GM12865 (cell line): ENCODE measurements at regions not wholly inside any gene's neighbourhood (a gene's known extent, or its start where the extent isn't known, plus 50 kb on each side); places are given as distances from the start of the nearest gene placed in this dataset.
"Not testable (repeated sequence)": the region's sequence is repeated elsewhere in the genome, so short reads cannot be mapped to it uniquely, and the experiment has no call there.

Source experiments
- DNase-seq: peaks from one replicate; pipeline ENCODE4 v3.0.0; 2010; ENCODE audit warnings: low read depth
- H3K4me3 ChIP-seq: 2 replicates; pipeline ENCODE4 v1.5.1; 2011; ENCODE audit warnings: mild to moderate bottlenecking, low read depth, low read length, control low read depth
- CTCF ChIP-seq: IDR thresholded peaks from 2 replicates; pipeline ENCODE4 v1.5.1; 2011; ENCODE audit warnings: low read length, control low read depth, low read depth, inconsistent platforms; ENCODE audit not compliant: insufficient read depth; ENCODE audit errors: missing control alignments

DNA sequence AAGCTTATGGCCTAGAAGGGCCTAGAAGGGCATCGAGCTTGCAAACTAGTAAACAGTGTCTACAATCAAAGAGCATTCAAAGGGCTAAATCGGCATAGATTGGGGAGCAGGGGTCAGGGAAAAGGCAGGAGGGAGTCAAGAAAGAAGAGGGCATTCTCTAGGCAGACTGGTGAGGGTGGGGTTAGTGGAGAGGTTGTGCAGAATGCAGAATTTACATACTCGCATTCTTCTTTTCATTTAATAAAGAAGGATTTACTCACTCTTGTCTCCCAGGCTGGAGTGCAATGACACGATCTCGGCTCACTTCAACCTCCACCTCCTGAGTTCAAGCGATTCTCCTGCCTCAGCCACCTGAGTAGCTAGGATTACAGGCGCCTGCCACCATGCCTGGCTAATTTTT is 110.7 kb downstream of the TRIM43 start:
- no peak overlapping the region for H3K4me3 ChIP-seq
- DNase-seq, result no peak

GRCh38 chr2:95707161-95707560 is 115.4 kb downstream of the TRIM43 start:
- H3K4me3 ChIP-seq, DNase-seq: not testable (repeated sequence)

More for the DNA sequence above, 110.7 kb downstream of the TRIM43 start:
- TF ChIP-seq CTCF, result no peak

GRCh38 chr2:95707837-95708236 is 116.0 kb downstream of the TRIM43 start:
- no peak overlapping the region for H3K4me3 ChIP-seq
- TF ChIP-seq CTCF, result no peak
- DNase-seq, result no peak

GRCh38 chr2:95709831-95710230 is 118.0 kb downstream of the TRIM43 start:
- no peak for DNase-seq
- H3K4me3 ChIP-seq, result no peak overlapping the region
- TF ChIP-seq CTCF, result no peak

DNA sequence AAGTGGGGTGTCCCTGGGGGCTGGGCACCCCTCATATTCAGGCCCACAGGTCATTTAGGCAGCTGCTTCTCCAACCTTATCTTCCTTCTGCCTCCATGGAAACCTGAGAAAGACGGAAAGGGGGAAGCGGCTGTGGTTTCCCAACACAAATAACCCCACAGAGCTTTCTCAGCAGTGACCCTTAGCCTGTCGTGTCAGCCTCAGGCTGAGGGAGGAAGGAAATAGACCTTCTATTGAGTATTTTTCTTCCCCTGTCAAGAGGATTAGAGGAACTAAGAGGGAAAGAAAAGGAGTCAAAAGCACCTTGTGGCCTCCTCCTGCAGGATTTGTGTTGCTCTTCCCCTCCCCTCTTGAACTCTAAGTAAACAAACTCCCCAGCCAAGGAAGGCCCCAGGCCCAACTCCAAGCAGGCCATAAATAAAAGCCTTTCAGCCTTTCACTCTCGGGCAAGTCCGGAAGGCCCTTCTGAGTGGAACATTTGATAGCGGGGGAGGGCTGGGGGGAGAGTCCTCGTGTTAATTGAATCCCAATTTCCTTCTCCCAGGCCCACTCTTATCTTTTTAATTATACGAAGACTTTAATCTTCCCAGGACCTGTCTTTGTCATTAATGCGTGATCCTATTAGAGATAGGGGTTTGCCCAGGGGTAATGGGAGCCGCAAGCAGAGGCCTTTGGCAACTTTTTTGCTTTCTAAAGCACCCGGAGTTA is 121.8 kb downstream of the TRIM43 start:
- DNase-seq, H3K4me3 ChIP-seq: not testable (repeated sequence)

DNA sequence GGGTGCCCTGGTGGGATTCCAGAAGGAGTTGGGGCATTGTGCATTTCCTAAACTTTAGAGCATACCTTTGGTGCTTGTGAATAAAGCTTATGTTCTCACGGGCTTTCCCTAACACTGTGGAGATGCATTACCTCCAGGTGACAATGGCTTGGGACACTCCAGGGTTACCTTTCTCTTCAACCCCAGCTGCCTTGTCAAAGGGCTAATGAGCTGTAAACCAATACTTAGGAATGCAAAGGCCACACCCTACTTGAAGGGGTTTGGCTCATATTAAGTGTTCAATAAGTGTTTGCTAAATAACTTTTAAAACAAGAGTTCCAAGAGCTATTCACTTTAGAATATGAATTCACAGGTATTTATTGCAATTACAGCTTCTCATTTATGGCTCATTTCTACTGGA is 122.6 kb downstream of the TRIM43 start:
- not testable (repeated sequence) for H3K4me3 ChIP-seq, DNase-seq

GRCh38 chr2:95719473-95720060 is 127.8 kb downstream of the TRIM43 start:
- no peak for DNase-seq
- H3K4me3 ChIP-seq, result no peak overlapping the region
- TF ChIP-seq CTCF, result no peak

DNA sequence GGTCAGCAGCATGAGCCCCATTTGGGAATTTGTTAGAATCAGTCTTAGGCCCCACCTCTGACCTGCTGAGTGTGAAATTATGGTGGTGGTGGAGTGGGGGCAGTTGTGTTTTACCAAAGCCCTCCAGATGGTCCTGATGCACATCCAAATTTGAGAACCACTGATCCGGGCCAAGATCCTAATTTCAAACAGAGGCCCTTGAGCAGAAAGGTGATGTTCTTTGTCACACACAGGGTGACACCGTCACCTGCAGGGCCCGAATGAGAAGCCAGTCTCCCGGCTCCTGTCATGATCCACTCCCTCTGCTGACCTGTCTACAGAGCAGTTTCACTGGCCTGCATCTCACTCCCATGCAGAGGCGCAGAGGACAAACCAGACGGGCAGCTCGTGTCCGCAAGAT is 129.9 kb downstream of the TRIM43 start:
- H3K4me3 ChIP-seq, result no peak overlapping the region
- no peak for DNase-seq
- no peak for TF ChIP-seq CTCF
